ENCODE measurements at regions not wholly inside any gene's neighbourhood (a gene's known extent, or its start where the extent isn't known, plus 50 kb on each side); places are given as distances from the start of the nearest gene placed in this dataset.

DNA sequence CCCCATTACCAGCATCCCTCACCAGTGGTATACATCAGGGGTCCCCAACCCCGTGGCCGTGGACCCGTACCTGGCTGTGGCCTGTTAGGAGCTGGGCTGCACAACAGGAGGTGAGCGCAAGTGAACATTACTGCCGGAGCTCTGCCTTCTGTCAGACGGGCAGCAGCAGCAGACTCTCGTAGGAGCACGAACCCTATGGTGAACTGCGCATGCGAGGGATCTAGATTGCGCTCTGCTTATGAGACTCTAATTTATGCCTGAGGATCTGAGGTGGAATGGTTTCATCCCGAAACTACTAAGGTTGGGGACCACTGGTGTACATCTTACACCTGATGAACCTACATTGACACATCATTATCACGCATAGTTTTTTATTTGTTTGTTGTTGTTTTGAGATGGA, 52.8 kb upstream of the DHX15 start:
- DNase-seq (ENCODE audit: low read depth) = no peak

DNA sequence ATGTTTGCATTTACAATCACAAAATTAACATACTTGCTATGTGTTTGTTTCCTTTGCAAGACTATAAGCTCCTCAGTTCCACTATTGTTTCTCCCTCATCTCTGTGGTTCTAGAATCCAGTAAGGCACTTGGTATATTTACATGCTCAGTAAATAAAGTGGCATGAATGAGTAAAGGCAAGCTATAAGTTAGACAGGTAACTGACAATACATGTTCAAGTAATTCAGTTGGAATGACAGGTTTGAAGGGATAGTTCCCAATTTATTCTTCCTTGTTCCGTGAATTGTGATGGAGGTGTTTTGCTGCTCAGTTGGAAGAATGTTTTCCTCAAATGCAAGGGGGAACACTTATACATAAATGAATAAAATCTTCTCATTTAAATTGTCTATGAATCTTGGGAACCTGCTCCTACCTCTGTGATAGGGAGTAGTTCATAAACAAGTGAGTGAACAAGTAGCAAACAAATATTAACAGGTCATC, 54.1 kb upstream of the DHX15 start:
- no peak for DNase-seq (ENCODE audit: low read depth)

DNA sequence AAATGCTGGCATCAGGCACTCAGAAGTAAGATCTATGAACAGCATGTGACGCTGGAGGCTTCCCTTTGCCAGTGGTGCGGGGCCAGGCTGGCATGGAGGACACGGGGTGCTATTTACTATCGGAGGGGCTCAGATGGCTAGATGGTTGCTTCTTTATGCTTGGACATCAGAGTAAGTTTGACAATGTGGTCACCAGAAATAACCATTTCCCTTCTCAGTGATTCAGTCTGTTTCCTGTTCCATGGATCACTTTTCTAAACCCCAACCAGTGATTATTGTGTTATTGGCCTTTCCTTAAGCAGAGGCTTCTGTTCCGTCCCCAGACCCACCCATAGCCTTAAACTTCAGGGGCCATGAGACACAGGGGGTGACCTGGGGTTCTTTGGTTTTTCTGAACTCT, 55.4 kb upstream of the DHX15 start:
- no peak for DNase-seq (ENCODE audit: low read depth)

DNA sequence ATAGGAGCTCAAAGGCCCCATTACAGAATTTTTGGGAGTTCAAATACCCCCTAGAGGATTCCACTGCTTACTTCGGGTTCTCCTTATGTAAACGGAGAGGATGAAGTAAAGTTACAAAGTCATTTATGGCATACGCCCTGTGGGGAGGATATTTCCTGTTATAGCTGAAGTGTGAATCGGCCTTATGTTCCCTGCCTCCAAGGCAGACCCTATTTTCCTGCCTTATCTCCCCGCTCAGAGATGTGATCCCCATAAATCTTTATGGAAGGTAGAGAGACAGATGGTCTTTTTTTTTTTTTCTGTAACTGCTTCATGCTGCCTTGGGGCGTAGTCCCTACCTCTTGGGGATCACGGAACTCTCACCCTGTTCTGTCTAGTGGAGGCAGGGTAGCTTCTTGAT, 56.0 kb upstream of the DHX15 start:
- DNase-seq (ENCODE audit: low read depth) = no peak

DNA sequence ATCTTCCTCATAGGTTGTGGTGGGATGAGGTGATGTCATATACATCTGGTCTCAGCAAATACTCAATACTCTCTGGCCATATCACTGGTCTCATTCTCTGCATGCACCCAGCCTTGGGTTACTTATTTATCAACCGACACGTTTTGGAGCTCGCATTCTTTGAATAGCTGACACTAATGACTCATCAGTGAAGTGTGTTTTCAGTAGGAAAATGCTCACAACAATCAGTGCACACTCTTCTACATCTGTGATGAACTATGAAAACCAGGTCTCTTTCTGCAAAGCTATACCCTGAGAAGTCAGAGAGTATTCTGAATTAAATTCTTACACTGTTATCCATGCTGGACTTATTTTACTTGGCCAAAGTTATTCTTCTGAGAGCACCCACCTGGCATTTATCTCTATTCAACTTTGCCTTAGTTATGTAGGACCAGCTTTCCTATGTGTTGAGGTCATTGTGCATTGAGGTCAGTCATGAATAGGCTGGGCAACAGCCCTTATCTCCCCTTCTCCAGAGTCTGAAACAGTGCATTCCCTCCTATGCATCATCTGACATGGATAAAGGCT, 58.7 kb upstream of the DHX15 start:
- DNase-seq (ENCODE audit: low read depth) = peak; percentile 74

DNA sequence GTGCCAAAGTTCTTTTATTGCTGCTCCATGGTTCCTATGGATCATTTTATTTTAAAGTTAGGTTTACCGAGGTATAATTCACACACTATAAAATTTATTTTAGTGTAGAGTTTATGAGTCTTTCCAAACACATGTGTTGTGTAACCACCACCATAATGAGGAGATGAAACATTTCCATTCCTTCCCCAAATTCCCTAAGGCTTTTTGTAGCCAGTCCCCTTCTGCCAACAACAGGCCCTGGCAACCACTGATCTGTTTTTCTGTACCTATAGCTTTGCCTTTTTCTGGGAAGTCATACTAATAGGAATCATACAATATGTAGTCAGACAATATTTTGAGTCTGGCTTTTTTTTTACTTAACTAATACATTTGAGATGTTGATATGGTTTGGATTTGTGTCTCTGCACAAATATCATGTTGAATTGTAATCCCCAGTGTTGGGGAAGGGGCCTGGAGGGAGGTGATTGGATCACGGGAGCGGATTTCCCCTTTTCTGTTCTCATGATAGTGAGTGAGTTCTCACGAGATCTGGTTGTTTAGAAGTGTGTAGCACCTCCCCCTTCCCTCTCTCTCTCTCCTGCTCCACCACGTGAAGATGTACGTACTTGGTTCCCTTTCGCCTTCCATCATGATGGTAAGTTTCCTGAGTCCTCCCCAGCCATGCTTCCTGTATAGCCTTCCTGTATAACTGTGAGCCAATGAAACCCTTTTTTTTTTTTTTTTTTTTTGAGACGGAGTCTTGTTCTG, 59.6 kb upstream of the DHX15 start:
- no peak for DNase-seq (ENCODE audit: low read depth)

DNA sequence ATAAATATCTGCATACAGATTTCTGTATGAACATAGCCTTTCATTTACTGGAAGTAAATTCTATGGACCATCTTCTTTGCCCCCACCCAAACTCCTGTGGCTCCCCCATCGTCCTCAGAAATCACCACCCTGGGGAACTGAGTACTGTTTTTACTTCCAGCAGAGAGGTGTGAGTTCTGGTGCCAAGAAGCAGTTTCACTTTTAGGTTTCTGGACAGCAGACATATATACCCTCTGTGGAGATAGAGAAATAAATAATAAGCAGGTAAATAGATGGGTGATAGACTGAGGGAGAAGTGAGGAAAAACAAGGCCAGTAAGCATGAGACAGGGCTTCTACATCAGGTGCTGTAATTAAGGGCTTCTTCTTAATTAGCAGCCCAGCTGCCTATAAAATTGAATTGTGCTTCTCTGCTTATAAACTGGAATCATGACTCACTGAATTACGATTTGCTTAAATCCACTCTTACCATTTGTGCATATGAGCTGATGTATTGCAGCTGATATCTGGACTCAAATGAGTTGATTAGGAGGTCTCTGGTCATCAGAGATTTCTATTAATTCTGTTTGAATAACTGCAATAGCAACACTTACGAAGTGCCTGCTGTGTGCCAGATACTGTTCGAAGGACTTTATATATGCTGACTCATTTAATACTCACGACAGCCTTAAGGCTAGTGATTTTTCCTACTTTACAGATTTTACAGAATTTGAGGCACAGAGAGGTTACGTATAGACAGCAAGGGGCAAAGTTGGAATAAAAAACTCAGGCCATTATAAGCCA, 60.8 kb upstream of the DHX15 start:
- DNase-seq (ENCODE audit: low read depth) = peak; percentile 32

DNA sequence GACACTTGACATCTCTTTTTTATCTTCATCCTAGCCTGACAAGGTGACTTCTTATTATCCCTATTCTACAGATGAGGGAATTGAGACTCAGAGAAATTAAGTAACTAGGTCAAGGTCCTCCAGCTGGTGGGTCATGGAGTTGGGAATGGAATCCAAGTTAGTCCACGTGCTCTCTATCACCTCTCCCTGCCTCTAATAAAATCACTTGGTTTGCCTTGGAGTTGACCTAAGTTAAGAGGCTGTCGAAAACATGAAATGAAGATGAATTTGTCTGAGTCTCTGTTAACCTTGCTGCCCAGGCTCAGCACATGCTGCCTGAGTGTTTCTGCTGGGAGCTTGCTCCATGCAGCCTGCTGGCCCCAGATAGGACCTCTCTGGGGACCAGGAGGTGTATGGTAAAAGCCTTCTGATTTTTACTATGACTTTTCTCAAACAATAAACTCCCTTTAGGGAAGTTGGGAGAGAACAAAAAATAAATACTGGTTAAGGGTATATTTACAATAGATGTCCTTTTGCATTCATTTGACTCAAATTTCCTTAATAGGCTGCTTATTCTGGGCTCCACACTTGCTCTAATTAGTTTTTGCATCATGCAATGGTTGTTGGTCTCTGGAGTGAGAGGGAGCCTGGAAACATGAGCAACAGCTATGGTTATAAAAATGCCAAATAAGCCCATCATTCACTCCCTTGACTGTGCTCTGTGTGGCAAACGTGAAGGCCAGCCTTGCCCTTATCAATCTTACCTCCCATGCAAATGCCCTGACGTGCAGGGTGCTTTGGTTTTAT, 61.6 kb upstream of the DHX15 start:
- DNase-seq (ENCODE audit: low read depth) = no peak

DNA sequence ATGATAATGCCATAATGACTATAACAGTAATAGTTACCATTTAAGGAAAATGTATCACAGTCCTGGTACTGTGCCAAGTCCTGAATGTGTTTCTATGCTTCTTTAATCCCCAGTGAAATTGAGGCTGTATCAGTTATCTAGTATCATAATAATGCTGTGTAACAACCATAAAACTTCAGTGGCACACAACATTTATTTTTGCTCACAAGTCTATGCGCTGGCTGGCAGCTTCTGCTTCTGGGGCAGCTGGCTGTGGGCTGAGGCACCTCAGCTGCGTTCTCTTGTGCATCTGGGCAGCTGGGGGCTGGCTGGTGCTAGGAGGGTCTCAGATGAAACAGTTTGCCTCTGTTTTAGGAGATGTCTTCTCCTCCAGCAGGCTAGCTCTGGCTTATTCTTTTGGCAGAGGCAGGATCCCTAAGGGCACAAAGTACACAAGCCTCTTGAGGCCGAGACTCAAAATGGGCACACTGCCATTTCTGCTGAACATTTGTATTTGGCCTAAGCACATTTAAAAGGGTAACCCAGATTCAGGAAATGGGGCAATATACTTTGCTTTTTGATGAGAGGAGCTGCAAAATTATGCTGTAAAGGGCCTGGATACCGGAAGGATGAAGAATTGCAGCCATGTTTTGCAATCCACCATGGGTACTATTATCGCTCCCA, 62.6 kb upstream of the DHX15 start:
- no peak for DNase-seq (ENCODE audit: low read depth)

DNA sequence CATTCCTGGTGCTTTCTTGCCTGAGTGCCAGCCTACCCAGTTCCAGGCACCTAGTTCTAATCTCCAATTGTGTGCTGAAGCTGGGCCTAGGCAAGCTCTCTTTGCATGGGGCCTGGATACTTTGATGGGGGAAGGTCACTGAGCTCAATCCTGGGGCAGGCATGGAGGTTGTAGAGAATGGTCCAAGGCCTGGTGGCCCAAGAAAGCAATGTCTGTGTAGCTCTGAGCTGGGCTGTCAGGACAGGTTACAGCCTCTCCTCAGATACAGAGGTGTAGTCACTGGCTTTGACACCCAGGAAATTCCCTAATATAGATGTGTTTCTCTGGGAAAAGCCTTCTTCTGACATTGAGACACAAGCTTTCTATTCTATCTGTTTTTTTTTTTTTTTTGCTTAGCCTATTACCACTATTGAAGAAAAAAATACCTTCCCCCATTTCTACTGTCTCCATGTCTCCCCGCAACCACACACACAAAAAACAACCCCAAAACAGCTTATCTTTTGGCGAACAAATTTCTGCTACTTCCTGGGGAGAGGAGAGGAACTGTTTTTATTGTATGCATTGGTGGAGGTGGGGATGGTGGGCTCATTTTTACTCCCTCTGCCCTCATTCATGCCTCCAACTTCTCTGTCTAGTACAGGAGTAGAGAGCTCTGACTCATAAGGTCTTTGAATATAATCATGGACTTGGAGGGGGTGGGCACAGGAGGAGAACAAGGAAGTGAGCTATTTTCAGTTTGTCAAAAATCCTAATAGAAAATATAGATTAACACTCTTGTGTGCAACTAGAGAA, 66.7 kb upstream of the DHX15 start:
- DNase-seq (ENCODE audit: low read depth) = no peak

DNA sequence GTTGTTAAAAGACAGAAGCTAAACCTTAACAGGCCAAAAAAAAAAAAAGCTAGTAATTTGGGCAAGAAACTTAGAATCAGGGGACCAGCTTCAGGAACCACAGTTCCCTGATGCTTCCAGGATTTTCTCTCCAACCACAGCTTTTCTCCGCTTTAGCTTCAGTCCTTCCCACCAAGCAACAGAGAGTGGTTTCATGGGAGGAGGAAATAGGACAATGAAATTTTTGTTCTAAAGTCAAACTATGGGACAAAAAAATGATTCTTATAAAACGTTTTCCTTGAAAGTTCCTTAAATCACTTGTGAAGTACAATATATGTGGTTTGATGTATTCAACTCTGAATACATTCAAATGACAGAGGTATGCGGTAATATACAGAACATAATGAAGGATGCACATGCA, 71.0 kb upstream of the DHX15 start:
- DNase-seq (ENCODE audit: low read depth) = no peak

DNA sequence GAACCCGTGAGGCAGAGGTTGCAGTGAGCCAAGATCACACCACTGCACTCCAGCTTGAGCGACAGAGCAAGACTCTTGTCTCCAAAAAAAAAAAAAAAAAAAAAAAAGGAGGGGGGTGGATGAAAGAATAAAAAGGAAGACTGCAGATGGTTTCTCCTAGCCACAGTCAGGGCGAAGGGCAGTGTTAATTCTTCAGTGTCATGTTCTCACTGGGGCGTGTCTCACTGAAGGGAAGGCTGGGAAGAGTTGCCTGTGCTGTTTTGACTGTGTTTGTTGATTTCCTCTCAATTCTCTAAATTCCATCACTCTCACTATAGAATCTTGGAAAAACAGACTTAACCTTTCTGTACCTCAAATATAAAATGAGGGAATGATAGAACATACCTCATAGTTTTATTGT, 71.6 kb upstream of the DHX15 start:
- DNase-seq (ENCODE audit: low read depth) = no peak

DNA sequence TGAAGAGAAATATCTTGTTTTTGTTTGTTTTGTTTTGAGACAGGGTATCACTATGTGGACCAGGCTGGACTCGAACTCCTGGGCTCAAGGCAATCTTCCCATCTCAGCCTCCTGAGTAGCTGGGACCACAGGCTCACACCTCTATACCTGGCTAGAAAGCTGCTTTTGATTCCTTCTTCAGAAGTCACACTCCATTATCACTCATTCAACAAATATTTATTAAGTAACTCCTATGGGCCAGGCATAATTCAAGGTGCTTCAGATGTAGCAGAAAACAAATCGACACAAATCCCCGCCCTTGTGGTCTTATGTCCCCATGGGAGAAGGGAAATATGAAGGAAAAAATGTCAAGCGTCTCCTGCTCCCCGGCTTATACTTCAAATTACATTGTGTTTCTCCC, 72.6 kb upstream of the DHX15 start:
- no peak for DNase-seq (ENCODE audit: low read depth)

DNA sequence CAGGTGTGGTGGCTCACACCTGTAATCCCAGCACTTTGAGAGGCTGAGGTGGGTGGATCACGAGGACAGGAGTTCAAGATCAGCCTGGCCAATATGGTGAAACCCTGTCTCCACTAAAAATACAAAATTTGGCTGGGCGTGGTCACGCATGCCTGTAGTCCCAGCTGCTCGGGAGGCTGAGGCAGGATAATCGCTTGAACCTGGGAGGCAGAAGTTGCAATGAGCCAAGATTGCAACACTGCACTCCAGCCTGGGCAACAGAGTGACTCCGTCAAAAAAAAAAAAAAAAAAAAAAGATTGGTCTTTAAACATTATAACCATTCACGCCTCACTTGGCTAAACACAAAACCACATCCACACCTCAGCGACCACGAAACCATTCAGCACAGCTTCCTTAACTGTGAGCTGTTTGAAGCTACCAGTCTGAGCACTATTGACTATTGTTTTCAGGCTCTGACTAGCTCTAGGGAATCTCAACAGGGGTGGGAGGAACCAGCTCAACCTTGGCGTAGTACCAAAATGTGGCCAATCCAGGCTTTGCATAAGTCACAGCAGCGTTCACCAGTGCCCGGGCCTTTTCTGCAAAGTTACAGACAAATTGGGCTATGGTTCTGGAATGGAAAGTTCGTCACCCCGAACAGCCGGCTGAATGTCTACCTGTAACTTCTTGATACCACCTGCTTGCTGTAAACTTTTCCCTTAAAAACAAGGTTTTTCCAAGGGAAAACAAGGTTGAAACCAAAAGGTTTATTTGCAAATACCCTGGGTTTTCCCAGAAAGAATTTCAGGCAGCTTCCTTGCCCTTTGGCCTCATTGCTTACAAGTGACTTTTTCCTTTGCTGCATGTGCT, 73.6 kb upstream of the DHX15 start:
- peak; percentile 33 for DNase-seq (ENCODE audit: low read depth)

DNA sequence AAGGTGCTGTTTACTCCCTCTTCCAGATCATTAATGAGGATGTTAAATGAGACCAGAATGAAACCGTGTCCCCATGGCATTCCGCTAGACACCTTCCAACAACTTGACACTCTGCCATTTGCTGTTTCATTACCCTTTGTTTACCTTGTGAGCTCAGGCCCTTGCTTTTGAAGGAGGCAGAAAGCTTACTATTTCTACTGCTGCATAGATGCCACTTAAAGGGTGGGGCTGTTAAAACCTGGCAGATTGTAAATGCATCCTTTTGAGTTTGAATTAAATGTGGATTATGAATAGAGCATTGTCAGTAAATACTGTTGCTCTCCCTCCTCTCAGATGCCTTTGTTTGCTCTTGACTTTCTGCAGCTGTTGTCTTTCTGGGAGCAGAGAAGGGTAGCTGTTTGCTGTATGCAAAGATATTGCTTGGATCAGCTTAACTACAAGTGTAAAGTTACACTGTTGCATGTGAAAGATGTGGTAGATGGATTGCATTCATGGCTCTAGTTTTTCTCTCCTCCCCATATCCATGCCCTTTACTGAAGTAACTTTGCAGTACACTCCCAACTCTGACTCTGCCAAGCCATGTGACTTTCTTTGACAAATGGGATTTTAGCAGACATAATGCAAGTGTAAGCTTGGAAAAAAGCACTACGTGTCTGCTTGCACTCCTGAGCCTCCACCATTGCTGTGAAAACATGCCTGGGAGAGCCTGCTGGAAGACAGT, 75.0 kb upstream of the DHX15 start:
- no peak for DNase-seq (ENCODE audit: low read depth)

DNA sequence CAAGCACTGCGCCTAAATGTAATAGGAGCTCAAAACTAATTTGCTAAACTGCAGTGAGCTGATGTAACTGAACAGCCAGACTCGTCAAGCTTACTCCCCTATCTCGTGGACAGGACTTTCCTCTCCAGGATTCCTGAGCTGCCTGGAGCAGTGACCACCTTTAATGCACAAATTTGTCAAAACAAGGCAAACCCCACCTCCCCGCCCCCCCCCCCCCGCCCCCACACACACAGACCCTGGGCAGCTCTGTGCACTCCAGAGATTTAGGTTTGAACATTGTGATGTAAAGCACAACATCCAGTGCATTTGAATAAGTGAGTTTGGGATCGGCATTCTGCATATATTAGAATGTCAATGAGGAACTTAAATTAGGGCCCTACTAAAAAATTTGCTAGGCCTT, 77.7 kb upstream of the DHX15 start:
- DNase-seq (ENCODE audit: low read depth) = no peak

DNA sequence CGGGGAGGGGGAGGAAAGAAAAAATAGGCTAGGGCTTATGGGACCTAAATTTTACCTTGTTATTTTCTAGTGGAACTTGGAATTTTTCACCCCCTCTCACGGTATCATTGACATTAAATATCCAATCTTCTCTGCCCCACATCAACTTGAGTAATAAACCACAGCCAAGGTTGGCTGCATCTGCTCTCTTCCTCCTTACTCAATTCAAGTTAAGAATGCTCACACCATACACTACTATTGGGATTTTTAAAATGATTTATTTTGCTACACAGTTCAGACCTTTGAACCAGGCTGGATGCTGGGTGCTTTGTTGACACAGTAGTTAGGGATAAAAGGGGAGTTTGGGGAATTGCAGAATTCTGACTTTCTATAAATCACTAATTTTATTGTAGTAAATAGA, 78.2 kb upstream of the DHX15 start:
- DNase-seq (ENCODE audit: low read depth) = no peak

DNA sequence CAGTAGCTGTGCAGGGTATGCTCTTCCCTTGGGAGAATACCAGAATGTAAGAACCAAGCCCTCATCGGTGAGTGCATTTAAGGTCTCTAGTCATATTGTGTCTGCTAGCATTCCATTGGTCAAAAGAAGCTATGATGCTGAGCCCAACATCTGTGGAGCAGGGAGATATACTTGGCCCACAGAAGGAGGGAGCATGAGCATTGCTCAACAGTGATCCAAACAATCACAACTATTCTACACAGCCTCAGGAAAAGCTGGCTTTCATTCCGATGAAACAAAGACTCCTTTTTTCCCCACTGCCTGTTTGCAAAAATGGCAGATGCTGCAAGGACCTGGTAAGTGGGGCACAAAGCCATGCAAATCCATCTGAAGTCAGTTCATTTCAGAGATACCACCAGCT, 80.6 kb upstream of the DHX15 start:
- no peak for DNase-seq (ENCODE audit: low read depth)

DNA sequence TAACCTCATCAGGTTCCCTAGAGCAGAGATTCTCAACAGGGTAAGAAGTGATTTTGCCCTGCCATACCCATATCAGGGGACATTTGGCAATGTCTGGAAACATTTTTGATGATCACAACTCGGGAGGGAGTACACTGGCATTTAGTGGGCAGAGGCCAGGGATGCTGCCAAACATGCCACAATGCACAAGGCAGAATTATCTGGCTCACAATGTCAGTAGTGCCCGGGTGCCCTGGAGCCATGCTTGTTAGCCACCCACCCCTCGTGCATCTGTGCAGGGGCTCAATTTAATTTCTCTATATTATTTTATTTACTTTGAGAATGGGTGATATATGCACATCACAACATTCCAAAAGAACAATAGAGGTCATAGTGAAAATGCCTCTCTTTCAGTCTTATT, 82.0 kb upstream of the DHX15 start:
- DNase-seq (ENCODE audit: low read depth) = no peak

Data from ELR (cell line).